Effector CD4-positive, alpha-beta T cell (primary cell): ENCODE measurements at regions not wholly inside any gene's neighbourhood (a gene's known extent, or its start where the extent isn't known, plus 50 kb on each side); places are given as distances from the start of the nearest gene placed in this dataset.

Experiments
- DNase-seq: peaks from one replicate; pipeline ENCODE4 v3.0.0-alpha.2; 2020

DNA sequence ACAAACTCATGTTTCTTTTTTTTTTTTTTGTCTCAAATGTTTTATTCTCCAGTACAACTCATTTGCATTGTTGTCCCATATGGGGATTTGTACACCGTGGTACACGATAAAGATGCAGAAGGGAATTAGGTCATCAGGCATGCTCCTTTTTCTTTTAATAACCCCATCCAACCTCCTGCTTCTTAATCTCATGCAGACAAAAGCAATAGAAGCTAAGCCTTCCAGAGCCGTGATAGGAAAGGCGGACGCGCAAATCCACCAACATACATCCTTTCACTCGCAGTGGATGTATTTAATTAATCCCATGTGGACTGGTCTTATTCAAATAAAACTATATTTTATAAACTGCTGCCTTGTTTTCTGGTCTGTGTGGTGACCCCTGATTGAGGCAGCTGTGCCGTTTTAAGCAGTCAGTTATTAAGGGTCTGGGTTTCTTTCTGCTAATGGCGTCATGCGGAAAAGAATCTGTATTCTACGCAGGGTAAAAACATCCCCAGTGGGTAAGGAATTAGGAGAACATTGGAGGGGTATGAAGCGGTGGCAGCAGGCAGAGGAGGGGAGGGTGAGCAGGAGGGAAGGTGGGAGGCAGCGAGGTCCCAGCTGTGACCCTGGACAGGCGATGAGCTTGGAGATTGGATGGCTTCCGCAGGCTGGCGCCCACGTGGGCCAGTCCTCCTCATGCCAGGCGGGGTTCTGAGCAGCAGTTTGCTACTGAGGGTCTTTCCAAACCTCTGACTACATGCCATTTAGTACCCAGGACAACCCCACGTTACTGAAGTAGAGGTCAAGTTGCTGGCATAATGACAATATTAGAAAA is 172.8 kb downstream of the LINC00237 start:
- no peak for DNase-seq

DNA sequence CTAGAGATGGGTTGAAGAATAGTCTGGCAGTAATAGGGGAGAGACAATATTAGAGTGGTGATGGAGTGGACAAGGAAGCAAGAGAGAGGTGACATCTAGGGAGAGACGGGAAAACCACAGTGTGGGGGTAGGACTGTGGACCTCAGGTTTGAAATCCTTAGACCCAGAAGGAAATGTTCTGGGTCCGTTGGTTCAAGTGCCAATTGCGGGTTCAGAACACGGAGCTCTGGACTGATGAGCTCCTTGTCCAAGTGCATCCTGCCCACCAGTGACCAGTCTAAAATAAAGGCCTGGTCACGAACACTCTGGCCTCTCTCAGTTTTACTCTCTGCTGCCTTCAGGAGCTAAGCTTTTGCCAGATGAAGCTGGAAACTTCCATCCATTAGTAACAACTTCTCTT is 174.0 kb downstream of the LINC00237 start:
- DNase-seq, result no peak

DNA sequence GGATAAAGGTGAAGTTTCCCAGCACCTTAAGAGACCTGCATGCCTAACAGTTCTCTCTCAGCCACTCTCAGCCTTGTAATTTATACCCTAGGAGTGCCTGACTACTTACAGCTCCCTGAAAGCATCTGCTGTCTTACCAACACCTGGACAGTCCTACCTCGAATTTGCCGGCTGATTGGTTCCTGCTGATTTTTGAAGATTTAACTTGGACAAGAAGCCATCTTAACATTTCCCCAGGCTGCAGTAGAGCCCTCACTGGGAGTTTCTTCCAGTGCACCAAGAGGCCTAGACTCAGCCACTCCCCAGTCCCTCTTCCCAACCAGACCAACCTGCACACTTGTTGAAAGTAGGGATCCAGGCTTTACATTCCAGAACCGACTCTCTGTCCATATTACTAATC is 174.5 kb downstream of the LINC00237 start:
- no peak for DNase-seq

DNA sequence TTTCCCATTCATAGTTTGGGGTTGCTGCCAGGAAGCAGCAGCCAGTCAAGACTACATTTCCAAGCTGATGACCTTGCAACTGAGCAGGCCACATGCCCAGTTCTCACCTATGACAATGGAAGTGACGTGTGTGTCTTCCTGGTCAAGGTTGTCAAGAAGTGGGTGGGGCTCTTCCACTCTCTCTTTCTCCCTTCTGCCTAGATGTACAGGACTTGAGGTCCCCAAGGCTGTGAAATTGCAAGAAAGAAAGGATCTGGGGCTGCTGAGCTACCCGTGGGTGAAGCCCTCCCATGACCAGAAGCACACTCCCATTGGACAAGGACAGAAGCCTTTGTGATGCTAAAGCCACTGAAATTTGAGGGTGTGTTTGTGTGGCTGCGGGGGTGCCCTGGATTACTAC is 175.1 kb downstream of the LINC00237 start:
- no peak for DNase-seq

DNA sequence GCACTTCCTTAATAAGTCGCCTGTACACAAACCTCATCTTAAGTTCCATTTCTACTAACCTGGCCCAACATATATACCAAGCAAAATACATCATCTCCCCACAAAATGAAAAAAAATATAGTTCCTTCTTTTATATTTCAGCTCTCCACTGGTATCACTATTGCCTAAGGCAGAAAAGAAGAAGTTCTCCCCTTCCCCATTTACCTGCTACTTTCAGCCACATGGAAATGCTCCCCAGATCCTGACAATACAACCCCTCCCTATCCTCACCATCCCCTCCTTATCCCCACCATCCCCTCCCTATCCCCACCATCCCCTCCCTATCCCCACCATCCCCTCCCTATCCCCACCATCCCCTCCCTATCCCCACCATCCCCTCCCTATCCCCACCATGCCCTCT is 175.7 kb downstream of the LINC00237 start:
- no peak for DNase-seq

DNA sequence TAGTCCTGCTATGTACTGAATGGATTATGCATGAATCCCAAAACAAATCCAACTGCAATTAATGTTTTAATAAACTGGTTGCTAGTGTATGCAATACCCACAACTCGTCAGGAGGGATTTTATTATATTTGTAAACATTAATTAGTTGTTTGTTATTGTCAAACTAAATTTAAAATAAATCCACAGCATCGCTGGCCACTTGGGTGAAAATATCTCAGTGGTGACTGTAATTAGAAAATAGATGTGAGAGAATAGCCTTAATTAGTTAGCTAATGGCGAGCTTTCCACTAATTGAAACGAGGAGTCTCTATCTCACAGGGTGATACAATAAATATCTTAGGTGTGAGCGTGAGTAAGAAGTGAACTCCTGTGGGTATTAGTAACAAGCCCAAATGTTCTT is 176.8 kb downstream of the LINC00237 start:
- DNase-seq, result no peak

DNA sequence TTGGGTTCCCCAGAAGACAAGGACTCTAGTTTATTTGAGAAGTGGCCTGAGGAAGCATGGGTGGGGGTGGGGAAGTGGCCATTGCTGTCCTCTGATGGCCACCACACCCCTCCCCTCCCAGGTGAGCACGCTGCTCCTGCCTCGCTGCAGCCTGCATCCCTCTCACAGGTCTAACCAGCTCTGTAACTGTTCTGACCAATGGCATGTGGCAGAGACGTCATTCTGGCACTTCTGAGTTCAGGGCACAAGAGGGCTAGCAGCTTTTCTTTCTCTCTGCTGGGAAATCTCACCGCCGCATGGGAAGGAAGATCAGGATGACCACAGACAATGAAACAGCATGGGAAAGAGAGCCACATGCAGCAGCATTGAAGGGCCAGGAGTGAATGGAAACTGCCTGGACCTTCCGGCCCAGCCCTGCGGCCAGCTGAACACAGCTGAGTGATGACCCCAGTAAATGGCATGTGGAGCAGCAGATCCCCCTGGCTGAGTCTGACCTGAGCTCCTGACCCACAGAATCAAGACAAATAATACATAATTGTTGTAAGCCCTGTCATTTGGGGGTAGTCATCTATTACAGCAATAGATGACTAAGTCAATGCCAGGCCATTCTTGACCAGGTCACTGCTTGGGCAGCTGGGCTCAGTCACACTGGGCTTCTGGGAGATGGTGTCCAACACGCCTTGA is 179.8 kb downstream of the LINC00237 start:
- no peak for DNase-seq

DNA sequence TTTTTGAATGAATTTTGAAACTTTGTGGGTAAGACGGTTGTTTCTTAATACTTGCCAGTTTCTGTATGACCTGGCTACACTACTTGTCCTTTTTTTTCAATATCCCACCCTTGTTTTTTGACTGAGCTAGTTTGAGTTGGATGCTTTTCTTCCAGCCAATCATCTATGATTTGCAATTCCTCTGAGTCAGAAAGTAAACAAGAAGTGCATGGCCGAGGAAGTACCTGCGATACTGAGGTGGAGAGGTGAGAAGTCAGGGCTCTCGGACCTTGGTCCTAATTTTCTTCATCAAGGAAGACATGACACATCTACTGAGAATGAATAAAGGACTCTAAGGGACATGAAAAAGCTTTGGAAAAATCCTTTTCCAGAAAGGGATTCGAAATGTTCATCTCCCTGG is 185.7 kb downstream of the LINC00237 start:
- DNase-seq, result no peak

DNA sequence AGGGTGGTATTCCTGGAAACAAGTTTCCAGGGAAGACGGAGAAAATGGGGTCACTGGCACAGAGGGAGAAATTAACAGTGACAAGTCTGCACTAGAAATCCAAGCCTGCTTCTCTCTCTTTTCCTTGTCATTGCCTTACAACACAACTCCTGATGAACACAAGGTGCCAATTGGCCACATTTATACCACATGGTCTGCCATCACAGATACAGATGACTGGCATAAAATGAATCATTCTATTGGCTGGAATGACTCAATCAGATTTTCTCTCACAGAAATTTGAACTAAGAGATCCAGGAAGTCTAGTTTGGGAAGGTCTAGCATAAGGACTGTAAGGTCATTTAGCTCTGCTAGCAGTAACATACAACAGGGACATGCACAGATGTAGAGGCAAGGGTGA is 190.3 kb downstream of the LINC00237 start:
- DNase-seq, result no peak

DNA sequence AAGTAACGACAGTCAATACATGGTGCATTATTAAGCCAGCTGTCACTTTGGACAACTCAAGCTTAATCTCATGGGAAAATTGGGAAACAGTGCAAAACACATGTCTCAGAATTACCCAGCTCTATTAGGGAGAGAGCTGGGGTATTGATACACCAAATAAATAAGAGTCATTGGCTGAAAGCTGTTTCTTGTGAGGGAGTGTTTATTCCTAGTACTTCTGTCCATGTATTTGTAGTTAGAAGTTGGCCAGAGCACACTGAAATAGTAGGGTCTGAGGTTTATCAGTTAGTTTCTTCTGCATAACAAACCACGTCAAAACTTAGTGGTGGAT is 192.0 kb upstream of the RALGAPA2 start:
- DNase-seq, result no peak

DNA sequence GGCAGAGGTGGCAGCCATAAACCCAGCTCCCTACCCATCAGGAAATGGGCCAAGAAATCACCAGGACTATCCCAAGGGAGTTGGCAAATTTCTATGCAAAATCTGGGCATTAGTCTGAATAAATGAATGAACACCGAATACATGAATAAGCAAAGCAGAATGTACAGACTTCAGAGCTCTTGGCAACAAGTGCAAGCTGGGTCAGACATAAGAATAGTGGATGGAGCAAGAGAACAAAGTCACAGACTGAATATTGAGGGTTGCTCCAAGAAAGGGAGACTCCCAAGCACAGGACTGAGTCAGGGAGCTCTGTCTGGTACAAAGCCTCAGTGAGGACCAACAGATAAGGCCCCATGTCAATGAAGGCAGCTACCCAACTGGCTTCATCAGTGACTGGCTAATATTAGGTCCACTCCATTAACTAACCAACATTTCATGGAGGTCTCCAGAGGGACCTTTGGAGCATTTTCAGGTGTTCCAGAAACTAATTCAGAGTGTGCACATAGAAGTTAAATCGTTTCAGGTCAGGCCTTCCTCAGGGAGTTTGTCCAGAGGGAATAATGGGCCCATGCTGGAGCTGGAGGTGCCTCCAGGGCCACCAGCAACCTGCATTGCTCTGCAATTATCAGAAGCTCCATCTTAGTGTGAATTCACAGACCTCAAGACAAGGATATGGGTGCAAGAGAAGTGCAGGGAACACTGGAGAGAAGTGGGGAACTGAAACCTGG is 191.5 kb upstream of the RALGAPA2 start:
- DNase-seq, result no peak

DNA sequence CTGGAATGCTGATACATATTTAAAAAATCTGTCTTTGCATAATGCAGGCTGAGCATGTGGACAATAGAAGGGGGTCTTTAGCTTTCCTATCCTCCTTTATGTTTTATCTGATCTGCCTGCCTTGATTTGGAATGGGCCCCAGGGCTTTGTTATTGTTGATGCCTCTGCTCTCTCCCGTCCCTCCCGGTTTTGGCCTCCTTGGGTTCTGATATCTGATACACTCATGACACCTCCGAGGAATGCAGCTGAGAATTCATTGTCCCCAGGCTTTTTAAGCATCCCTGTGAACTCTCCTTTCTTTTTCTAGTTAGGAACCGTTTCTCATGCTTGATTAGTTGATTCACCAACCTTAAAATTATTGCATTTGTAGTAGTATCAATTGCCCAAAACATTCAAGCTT is 185.5 kb upstream of the RALGAPA2 start:
- DNase-seq, result no peak

DNA sequence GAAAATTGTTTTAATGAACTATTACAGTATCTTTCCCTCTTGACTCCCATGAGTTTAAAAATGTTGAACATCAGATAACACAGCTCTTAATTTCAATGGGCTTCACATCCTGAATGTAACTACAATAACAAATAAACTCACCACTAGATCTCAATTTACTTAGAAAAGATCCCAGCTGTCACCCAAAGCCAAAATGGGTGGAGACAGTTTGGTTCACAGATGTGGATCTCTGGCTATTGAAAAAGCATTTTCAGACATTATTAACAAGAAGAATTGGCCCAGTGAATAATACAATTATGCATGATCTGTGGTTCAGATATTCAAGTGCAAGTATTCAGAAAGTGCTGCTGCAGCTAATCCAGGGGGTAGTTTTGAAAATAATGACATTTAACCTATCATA is 184.7 kb upstream of the RALGAPA2 start:
- no peak for DNase-seq

DNA sequence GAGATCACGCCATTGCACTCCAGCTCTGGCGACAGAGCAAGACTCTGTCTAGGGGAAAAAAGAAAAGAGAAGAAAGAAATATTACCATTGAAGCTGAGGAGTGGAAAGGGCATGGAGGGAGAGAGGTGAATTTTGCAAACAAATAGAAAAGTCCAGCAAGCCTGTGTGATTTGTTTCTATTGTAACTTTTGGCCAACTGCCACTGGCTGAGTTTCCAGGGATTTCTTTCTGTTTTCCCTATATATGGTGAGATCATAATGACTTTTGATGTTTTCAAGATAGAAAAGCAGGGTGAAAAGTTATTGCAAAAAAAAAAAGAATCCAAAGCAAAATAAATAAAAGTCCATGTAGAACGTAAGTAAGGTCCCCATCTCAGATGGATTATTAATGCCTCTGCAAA is 184.2 kb upstream of the RALGAPA2 start:
- DNase-seq, result no peak

DNA sequence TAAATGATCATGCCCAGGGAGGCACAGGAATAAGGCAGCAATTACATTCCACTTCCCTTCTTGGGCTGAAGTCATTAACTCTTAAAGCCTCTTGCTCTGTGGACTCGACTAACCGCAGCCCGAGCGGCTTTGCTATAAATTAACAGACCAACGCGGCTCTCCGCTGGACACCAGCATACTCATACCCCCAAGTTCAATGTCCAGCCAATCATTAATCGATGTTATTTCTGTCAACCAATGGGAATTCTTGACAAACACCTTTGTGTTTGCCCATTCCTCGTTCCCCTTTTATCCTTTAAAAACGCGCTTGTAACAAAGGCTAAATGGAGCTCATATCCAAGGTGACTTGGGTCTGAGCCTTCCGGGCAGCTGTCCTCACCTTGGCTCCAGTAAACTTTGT is 183.1 kb upstream of the RALGAPA2 start:
- DNase-seq, result no peak

DNA sequence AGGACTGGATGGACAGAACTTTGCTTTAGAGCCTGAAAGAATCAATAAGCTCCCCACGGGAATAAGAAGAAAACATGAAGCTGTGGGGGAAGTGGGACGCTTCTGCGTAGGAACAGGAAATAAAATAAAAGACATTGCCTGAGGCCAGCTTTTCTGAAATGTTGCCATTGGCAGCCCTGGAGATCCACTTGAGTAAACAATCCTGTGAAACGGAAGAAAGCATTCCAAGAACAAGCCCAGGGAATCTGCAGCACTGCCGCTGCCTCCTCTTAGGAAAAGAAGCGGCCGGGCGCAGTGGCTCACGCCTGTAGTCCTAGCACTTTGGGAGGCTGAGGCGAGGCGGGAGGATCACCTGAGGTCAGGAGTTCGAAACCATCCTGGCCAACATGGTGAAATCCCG is 182.3 kb upstream of the RALGAPA2 start:
- no peak for DNase-seq

DNA sequence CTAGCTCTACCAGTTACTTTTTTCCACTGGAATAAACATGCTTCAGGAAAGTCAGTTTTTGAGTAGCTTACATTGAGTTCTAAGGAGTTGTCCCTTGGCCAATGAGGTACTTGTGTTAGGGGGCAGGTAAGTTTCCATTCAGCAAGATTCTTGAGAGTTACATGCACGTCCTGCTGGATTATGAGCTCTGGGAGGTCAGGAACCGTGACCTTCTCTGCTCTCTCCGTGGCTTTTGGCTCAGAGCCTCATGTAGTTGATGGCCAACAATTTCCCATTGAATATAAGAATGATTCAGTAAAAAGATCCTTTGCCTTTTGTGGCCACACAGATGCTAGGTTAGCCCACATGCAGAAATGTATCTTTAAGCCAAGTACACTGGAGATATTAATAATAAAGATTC is 181.8 kb upstream of the RALGAPA2 start:
- no peak for DNase-seq

DNA sequence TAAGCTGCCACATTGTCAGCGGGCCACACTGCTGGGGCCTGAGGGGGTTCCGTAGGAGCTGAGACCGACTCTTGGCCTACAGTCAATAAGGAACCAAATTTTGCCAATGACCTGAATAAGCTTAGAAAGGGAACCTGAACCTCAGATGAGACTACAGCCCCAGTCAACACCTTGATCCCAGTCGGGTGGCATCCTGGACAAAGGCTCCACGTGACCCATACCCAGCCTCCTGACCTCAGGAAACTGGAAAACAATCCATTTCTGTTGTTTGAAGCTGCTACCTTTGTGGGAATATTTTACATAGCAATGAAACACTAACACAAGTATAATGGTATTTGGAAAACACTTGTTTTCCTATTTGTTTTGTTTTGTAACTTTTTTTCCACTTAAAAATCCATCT is 179.9 kb upstream of the RALGAPA2 start:
- no peak for DNase-seq

DNA sequence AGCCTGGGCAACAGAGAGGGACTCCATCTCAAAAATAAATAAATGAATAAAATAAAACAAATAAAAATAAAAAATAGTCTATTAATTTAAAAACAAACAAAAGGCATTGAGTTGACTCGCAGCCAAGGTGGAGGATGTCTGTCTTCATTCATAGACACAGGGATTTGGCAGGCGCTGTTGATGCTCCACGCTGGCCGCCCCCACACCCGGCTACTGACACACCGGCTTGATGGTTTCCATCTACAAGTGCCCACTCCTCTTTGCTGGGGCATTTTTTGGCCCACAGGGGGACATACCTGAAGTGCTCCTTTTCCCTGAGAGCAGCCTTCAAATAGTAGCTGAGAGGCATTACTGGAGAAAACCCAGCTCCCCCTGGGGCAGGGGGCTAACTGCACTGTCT is 178.3 kb upstream of the RALGAPA2 start:
- DNase-seq, result no peak

DNA sequence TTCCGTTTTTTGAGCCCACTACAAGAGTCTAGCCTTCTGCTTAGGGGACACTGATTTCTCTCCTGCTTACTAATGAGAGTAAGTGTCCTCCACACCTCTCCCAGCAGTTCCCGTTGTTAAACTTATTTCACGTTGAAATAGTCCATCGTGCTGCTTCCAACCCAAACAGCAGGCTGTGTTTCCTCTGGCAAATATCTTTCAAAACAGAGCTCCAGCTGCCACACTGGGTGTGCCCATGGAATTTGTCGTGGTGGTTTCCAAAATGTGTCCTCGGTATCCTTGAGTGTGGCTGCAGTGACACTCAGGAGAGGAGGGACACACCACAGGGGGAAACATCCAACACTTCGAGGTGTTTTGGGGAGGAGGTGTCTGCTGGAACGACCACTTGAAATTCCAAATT is 176.5 kb upstream of the RALGAPA2 start:
- no peak for DNase-seq

DNA sequence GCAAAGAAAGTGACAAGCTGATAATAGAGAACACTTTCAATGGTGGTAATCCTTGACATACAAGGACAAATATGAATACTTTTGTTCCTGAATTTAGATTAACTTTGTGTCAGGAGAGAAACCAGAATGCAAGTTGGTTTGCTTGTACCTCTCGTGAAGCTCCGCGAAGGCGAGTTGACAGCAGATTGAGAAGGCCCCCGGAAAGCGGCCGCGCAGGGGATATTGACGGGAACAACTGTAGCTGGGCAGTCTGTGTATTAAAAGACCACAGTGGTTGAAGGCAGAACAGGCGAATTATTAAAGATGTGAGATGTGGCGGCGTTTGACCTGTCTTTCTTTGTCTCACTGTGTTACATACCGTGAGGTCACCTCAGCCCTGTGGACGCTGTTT is 175.8 kb upstream of the RALGAPA2 start:
- no peak for DNase-seq

DNA sequence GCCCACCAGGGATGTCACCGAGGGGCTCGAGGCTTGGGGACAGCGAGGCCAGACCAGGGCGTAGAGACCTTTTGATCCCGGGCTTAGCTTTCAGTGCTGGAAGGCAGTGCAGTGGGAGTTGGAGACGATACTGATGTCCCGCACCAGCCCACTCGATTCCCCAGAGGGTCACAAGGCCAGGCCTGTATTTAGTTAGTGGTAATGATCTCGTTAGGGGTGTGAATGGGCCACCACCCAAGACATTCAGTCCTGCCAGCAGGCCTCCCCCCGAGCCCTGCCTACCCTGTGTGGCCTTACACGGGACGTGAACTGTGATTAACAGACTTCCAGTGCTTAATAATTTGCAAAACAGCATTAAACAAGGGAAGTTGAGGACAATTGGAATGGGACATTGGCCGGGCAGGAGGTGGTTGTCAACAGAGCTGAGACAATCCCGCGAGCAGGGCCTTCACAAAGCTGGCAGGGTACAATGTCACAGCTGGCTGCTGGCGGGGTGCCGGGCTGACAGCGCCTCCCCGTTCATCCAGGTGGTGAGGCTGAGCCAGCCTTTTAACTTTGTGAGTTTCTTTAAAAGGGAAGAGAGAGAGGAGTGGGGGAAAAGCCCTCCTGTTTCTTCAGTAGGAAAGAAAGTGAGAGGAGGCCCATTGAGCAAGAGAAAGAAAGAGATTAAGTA is 175.3 kb upstream of the RALGAPA2 start:
- no peak for DNase-seq

DNA sequence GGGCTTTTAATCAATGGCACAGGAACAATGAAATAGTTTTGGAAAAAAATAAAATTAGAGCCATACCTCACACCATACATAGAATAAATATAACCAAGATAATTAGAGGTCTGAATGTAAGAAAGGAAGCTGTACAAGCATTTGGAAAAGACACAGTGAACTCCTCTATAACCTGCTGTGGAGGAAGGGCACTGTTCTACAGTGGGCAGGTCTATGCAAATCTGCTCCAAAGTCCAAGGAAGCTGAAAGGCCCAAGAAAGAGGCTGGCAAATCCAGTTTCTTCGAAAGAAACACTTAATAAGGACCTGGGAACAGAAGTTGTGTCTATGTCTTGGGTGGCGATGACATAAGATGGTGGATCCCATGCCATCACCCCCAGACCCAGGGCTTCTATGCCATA is 169.4 kb upstream of the RALGAPA2 start:
- DNase-seq, result no peak

DNA sequence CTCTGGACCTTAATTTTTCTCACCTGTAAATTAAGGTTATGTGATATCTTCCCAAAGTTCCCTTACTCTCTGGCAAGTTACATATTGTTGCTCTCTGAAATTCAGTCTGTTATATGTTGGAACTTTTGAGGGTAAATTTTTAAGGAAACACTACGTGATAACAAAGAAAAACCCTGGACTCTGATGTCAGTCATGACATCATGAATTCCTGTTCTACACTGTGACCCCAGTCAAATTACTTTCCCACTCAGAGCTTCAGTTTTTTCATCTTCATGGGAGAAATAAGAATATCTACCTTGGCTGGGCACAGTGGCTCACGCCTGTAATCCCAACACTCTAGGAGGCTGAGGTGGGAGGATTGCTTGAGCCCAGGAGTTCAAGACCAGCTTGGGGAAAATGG is 164.6 kb upstream of the RALGAPA2 start:
- no peak for DNase-seq
